A549 (cell line): ENCODE measurements at regions not wholly inside any gene's neighbourhood (a gene's known extent, or its start where the extent isn't known, plus 50 kb on each side); places are given as distances from the start of the nearest gene placed in this dataset.

Source experiments
- CBX2 ChIP-seq: fragments of 200-600 bp; sonication (generic); IDR thresholded peaks from 2 replicates; pipeline ENCODE4 v1.6.1; 2016; ENCODE audit warnings: low read depth, mild to moderate bottlenecking, borderline replicate concordance
- CHD2 ChIP-seq: fragments of 150-350 bp; IDR thresholded peaks from 2 replicates; pipeline ENCODE4 v1.6.1; 2014; ENCODE audit warnings: low read length; ENCODE audit not compliant: partially characterized antibody
- EP300 ChIP-seq, 2 experiments: fragments of >200 bp; sonication (Bioruptor Twin); formaldehyde crosslinking; IDR thresholded peaks; 2 replicates in 1 of 2; 3 replicates in 1 of 2; pipeline ENCODE4 v1.6.1; 2016 to 2017
- HDAC2 ChIP-seq: fragments of 200-600 bp; sonication (generic); IDR thresholded peaks from 2 replicates; pipeline ENCODE4 v1.6.1; 2016
- JUN ChIP-seq, 2 experiments: fragments of >200 bp; sonication (Bioruptor Twin); formaldehyde crosslinking; IDR thresholded peaks; 2 replicates in 1 of 2; 3 replicates in 1 of 2; pipeline ENCODE4 v1.6.1; 2016 to 2017
- MYC ChIP-seq: IDR thresholded peaks from 2 replicates; pipeline ENCODE4 v1.6.1; 2012; ENCODE audit warnings: mild to moderate bottlenecking, inconsistent platforms, low read length, improper control_type of control experiment, borderline replicate concordance
- POLR2A ChIP-seq: IDR thresholded peaks from 2 replicates; pipeline ENCODE4 v1.6.1; 2012; ENCODE audit warnings: mild to moderate bottlenecking, low read length
- RCOR1 ChIP-seq: fragments of 150-350 bp; IDR thresholded peaks from 2 replicates; pipeline ENCODE4 v1.6.1; 2014; ENCODE audit warnings: antibody characterized with exemption, low read length, low read depth
- TF ChIP-seq, protein P1 (sequence below): fragments of 450-650 bp; IDR thresholded peaks from 2 replicates; pipeline ENCODE4 v1.6.1; 2014; ENCODE audit warnings: antibody characterized with exemption
- TF ChIP-seq, protein P2 (sequence below): fragments of >200 bp; sonication (Bioruptor Twin); formaldehyde crosslinking; IDR thresholded peaks from 3 replicates; pipeline ENCODE4 v1.5.1; 2016
- TF ChIP-seq, protein P3 (sequence below): fragments of 250-450 bp; sonication (Bioruptor Pico); IDR thresholded peaks from 2 replicates; pipeline ENCODE4 v1.5.0; 2021; ENCODE audit warnings: mild to moderate bottlenecking, moderate library complexity, borderline replicate concordance
- TF ChIP-seq, protein P4 (sequence below): fragments of 200-600 bp; sonication (generic); IDR thresholded peaks from 2 replicates; pipeline ENCODE4 v1.6.1; 2016; ENCODE audit warnings: antibody characterized with exemption, mild to moderate bottlenecking, moderate library complexity

DNA sequence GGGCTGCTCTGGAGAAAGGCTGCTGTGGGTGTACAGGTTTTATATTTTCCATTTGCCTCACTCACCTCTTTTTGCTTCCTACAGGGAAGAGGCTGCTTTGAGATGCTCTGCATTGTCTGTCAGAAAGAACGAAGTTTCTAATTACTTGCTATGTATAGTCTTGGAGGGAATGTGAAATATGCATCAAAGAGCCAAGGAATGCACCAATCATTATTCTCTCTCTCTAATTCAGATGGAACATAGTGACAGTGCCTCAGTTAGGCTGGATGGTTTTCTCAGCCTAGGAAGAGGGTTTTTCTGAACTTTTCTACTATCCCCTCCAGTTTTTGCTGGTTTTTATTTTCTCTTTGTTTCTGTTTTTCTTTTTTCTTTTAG is 106.8 kb upstream of the SLC4A4 start:
- TF ChIP-seq JUN (IDR thresholded peaks at IDR 0.05) (no peak), RCOR1 (no peak), POLR2A (no peak), MYC (no peak), CHD2 (no peak), HDAC2 (no peak), EP300 (IDR thresholded peaks at IDR 0.05) (no peak), CBX2 (no peak)
- TF ChIP-seq, protein P1, sequence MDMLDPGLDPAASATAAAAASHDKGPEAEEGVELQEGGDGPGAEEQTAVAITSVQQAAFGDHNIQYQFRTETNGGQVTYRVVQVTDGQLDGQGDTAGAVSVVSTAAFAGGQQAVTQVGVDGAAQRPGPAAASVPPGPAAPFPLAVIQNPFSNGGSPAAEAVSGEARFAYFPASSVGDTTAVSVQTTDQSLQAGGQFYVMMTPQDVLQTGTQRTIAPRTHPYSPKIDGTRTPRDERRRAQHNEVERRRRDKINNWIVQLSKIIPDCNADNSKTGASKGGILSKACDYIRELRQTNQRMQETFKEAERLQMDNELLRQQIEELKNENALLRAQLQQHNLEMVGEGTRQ, result no peak
- TF ChIP-seq, protein P2, sequence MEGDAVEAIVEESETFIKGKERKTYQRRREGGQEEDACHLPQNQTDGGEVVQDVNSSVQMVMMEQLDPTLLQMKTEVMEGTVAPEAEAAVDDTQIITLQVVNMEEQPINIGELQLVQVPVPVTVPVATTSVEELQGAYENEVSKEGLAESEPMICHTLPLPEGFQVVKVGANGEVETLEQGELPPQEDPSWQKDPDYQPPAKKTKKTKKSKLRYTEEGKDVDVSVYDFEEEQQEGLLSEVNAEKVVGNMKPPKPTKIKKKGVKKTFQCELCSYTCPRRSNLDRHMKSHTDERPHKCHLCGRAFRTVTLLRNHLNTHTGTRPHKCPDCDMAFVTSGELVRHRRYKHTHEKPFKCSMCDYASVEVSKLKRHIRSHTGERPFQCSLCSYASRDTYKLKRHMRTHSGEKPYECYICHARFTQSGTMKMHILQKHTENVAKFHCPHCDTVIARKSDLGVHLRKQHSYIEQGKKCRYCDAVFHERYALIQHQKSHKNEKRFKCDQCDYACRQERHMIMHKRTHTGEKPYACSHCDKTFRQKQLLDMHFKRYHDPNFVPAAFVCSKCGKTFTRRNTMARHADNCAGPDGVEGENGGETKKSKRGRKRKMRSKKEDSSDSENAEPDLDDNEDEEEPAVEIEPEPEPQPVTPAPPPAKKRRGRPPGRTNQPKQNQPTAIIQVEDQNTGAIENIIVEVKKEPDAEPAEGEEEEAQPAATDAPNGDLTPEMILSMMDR, result no peak
- TF ChIP-seq, protein P3, sequence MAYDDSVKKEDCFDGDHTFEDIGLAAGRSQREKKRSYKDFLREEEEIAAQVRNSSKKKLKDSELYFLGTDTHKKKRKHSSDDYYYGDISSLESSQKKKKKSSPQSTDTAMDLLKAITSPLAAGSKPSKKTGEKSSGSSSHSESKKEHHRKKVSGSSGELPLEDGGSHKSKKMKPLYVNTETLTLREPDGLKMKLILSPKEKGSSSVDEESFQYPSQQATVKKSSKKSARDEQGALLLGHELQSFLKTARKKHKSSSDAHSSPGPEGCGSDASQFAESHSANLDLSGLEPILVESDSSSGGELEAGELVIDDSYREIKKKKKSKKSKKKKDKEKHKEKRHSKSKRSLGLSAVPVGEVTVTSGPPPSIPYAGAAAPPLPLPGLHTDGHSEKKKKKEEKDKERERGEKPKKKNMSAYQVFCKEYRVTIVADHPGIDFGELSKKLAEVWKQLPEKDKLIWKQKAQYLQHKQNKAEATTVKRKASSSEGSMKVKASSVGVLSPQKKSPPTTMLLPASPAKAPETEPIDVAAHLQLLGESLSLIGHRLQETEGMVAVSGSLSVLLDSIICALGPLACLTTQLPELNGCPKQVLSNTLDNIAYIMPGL (CRISPR knock-in tag), result no peak
- TF ChIP-seq, protein P4, sequence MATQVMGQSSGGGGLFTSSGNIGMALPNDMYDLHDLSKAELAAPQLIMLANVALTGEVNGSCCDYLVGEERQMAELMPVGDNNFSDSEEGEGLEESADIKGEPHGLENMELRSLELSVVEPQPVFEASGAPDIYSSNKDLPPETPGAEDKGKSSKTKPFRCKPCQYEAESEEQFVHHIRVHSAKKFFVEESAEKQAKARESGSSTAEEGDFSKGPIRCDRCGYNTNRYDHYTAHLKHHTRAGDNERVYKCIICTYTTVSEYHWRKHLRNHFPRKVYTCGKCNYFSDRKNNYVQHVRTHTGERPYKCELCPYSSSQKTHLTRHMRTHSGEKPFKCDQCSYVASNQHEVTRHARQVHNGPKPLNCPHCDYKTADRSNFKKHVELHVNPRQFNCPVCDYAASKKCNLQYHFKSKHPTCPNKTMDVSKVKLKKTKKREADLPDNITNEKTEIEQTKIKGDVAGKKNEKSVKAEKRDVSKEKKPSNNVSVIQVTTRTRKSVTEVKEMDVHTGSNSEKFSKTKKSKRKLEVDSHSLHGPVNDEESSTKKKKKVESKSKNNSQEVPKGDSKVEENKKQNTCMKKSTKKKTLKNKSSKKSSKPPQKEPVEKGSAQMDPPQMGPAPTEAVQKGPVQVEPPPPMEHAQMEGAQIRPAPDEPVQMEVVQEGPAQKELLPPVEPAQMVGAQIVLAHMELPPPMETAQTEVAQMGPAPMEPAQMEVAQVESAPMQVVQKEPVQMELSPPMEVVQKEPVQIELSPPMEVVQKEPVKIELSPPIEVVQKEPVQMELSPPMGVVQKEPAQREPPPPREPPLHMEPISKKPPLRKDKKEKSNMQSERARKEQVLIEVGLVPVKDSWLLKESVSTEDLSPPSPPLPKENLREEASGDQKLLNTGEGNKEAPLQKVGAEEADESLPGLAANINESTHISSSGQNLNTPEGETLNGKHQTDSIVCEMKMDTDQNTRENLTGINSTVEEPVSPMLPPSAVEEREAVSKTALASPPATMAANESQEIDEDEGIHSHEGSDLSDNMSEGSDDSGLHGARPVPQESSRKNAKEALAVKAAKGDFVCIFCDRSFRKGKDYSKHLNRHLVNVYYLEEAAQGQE, result no peak
